ENCODE measurements at regions not wholly inside any gene's neighbourhood (a gene's known extent, or its start where the extent isn't known, plus 50 kb on each side); places are given as distances from the start of the nearest gene placed in this dataset.
A peak's percentile ranks its signal among the peaks of the same experiment; 100 is the strongest.

DNA sequence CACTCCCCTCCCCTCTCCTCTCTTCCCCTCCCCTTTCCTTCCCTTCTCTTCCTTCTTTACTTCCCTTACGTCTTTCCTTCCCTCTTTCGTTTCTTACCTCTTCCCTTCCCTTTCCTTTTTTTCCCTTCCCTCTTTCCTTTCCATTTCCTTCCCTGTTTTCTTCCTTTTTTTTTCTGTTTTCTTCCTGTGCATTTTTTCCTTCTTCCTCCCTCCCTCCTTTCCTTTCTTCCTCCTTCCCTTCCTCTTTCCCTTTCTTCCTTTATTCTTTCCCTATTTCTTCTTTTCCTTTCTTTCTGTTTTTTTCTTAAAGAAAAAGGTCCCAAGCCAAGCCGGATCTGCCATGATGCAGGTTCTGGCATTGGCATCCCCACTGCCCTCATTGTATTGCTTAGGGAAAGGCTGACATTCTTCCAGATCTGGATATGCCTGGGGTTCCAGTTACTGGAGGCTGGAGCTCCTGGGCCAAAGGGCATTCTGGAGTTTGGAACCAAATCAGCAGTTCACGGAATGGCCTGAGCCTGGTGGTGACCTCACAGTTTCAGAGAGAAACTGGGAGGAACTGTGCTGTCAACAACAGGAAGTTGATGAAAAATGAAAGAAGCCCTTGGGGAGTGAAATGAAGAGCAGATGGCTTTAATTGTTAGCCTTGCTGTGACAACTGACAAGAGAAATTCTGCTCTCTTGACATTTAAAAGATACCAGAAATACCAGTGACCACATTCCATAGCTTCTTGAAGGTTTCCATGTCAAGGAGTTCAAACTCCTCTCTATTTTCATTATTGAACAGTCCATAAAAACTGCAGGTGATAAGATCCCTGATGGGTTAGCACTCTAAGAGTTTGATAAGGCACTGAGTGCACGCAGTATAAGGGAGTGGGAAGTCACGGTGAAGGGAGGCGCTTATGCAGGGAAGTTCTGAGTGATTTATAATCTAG is 622.1 kb downstream of the SPRY1 start:
- no peak for DNase-seq

DNA sequence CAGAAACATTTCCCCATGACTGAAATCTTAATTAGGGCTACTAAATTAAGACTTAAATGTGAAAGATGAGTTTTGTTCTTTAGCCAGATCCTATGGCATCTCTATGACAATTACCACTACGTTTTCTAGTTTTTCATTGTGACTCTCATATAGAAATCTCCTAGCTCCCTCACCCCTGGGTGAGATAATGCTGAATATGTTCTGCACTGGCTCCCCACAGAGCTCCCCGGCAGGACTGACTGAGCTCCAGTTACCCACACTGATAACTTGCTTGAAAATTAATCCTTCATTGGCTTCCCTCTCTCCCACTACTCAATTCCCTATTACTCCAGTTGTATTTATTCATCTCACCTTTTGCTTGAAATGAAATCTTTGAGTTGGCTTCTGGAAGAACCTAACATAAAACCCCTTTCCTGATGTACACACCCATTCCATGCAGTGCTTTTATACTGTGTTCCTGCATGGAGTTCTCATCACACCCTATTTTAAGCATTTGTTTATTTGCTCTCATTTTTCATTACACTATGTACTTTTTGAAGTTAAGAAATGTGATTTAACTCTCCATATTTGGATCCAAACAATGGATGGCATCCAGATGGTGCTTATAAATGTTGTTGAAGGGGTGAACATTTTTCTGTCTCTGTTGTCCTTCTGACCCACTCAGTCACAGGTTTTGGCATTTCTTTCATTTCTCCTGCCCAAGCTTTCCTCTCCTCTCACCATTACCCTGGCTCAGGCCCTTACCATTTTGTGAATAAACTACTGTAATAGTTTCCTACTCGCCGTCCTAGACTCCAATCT is 623.4 kb downstream of the SPRY1 start:
- no peak for DNase-seq

DNA sequence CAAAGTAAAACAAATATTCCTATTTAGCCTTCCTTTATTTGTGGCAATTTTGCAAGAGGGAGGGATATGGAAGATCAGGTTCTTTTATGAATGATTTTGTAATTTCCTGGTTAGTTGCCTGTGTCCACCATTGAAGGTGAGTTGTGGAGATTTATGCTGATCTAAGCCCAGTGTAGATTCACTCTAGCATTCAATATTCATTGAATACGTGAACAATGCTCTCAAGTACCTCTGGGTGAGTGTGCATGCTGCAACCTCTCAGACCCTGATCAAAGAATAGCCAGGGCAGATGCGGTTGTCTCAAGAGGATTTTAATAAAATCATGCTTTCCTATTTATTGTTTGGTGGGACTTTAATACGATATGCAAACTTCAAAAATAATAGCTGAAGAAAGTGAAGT is 628.4 kb downstream of the SPRY1 start:
- DNase-seq: no peak

DNA sequence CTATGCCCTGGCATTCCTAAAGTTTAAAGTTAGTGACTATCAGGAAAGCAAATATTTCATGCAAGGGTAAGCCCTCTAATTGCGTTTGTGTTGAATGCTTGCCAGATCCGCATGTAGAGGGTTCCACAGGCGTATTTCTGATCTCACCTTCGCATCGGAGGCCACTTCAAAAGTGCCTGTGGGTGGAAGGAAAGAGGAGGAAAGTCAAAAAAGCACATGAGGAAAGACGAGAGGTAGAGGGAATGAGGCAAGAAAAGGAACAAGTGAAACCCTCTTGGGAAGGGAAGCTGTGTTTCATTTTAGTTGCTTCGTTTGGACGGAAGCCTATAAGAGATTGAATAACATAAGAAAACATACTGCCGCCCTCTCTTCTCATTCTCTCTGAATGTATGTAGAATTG is 628.8 kb downstream of the SPRY1 start:
- no peak for DNase-seq

DNA sequence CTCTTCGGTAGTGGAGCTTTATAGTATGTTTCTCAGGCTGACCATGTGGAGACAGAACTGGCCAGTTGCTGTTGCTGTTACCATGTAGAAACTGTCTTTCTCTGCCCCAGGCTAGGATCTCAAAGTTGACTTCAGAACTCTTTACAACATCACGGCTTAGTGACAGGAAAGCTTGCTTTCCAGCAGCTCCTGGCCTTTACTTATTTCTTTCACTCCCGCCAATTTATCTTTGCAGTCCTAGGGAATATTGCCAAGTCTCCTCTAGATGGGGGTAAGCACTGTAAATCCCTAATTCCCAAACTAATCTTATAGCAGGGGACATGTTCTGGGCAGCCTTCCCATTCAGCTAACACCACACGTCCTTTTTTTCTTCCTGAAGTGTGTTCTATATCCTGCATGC is 631.6 kb downstream of the SPRY1 start:
- DNase-seq: peak; percentile 33

DNA sequence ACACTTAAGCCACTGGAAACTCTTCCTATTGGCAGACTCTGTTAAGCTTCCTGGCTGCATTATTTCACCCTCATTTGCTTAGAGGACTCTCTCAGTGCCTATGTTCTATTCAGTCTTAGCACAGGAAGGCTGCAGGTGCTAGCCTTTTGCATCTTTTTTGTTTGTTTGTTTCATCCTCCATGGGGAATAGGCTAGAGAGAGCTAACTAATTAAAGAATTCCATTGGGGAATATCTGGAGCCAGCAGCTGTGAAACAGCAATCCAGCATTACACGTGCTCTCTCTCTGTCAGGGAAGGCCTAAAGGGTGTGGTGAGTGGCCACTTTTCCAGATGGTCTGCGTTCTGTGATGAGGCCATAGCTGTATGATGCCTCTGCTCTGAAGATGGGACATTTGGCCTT is 633.6 kb downstream of the SPRY1 start:
- peak; percentile 6 for DNase-seq

DNA sequence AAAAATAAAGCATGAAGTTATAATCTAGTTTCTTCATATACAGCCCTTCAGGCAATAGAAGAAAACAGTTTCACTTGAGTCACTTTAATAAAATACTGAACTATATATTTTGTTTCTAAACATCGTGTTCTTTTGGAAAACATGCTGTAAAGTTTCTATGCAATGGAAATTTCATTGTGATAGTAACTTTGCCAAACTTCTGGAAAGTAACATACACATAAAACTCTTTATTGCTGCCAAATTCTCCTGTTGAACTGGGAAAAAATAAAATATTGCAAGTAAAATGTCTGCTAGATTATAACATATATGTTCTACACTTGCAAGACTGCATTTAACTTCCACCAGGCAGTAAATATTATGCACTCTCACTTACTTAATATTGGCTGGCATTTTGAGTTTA is 635.4 kb downstream of the SPRY1 start:
- no peak for DNase-seq

DNA sequence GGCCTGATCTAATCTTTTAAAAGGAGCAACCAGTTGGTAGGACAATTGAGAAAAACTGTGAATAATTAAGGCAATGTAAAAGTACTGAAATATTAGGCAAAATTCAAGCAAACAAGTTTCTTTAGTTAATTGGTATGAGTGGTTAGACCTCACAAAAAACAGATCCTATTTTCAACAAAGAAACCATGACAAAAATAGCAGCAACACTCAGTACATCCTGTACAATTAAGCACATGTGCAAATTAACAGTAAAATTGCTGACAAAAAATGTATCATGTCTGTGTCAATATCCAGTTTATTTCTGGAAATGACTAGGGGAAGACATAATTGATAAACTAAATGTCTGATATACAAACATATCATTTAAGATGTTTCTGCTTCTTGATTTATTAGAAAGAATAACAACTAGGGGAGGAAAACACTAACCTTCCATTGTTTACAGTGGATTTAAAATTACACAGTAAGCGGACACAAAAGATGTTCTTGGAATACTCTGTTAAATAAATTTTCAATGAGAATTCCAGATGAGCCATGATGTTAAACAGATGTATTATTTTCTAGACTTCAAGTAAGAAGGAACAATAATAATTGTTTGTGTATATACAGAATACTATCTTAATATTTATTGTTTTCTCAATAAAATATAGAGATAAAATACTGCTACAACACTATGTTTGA is 638.9 kb downstream of the SPRY1 start:
- no peak for DNase-seq

DNA sequence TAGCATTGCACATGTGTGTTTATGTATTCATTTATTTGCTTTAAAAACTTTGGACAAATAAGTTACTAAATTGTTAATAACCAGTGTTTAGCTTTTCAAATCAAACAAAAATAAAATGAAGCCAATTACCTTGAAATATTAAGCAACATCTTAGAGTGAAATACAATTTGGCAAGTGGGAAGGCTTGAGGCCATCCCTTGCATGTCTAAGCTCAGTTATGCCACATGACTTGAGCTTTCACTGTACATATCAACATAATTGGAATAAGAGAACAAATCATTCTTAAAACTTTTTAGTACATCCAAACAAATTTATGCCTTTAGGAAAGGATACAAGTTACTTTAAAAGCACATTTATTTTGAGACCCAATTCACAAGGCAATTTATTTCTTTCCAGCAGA is 640.6 kb downstream of the SPRY1 start:
- DNase-seq: no peak

DNA sequence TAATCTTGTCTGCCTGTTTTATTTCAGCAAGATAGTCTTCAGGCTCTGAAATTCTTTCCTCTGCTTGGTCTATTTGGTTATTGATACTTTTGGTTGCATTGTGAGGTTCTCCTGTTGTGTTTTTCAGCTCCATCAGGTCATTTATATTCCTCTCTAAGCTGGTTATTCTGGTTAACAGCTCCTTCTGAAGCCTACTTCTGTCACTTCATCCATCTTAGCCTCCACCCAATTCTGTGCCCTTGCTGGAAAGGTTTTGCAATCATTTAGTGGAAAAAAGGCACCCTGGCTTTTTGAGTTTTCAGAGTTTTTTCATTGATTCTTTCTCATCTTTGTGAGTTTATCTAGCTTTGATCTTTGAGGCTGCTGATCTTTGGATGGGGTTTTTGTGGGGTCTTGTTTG is 647.7 kb downstream of the SPRY1 start:
- no peak for DNase-seq

DNA sequence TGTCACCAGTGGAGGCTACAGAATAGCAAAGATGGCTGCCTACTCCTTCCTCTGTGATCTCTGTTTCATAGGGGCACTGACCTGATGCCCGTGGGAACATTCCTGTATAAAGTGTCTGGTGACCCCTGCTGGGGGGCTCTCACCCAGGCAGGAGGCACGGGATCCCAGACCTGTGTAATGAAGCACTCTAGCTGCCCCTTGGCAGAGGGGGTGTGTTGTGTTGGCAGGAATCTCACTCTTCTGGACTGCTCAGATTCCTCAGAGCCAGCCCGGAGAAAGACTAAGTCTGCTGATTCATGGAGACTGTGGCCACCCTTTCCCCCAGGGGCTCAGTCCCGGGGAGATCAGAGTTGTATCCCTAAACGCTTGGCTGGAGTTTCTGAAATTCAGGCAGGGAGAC is 648.3 kb downstream of the SPRY1 start:
- DNase-seq: peak; percentile 14

DNA sequence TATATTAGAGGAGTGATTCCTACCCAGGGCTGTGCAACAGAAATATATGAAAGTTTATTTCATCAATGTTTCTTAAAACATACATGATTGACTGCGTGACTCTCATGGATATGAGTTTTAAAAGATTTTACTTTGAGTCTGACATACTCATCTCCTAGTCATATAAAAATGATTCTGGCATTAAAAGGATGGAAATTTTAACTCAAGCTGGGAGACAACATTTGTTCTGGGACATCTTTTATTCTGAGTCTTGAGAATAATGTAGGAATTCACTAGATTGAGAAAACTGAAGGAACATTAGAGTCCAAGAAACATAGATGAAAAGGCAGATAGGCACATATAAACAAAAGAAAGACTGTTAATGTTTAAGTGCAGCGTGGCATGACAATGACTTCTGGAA is 649.6 kb downstream of the SPRY1 start:
- no peak for DNase-seq

DNA sequence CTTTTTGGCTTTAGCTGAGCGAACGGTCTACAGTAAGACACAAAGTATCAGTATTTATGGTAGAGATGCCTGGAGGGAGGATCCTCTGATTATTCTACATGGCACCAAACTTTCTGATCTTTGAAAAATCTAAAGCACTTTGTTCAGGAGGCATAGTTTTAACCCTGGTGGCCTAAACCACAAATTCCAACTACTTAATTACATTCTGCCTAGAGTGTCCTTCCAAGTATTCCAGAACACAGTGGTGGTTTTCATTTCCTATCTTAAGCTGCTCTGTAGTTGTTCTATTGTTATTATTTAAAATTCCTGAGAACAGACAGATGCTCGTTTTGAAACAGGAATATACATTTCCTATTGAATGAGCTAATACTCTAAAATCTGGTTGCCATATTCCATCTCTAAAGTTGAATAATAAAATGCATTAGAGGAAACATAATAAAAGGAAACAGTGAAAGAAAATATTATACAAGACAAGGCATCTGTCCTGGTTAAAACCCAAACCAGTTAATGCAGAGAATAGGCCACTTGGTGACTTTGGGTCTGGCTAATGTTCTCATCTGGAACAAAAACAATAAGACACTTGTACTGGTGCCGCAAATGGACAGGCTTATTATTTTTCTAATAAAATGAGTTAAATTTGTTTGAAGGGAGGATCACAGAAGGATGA is 657.4 kb downstream of the SPRY1 start:
- DNase-seq: no peak

DNA sequence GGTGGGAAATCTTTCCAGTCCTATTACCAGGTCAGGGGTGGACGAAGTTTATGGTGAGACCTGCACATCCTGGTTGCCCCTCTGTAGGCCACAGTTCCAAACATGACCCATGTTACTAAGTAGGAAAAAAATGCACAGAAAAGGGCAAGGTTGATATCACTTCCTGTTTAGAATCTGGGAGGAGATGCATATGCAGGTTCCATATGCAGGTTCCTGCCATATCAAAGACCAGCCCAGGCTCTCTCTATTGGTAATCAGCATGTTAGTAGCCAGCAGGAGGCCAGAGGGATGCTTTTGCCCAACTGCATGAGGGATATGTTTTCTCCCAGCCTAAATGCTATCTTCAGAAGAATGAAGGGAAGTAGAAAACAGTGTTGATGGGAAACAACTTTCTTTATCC is 657.2 kb downstream of the ANKRD50 start:
- no peak for DNase-seq

DNA sequence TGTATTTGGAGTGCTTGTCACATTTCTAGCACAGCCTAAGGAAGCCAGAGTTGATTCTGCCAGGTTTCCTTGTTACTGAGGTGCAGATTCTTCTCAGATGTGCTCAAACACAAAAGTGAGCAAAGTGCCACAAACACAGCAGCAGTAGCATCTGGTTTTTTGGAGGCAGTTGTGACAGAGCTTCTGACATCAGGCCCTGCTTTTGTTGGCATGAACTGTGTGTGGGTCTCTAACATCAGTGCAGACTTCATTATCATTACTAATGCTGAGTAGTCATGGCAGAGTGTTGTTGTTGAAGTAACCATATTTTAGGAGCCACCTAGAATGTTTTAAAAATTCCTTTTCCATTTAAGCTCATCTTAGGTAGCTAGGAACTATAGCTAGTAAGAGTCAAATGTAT is 656.6 kb downstream of the ANKRD50 start:
- DNase-seq: no peak

DNA sequence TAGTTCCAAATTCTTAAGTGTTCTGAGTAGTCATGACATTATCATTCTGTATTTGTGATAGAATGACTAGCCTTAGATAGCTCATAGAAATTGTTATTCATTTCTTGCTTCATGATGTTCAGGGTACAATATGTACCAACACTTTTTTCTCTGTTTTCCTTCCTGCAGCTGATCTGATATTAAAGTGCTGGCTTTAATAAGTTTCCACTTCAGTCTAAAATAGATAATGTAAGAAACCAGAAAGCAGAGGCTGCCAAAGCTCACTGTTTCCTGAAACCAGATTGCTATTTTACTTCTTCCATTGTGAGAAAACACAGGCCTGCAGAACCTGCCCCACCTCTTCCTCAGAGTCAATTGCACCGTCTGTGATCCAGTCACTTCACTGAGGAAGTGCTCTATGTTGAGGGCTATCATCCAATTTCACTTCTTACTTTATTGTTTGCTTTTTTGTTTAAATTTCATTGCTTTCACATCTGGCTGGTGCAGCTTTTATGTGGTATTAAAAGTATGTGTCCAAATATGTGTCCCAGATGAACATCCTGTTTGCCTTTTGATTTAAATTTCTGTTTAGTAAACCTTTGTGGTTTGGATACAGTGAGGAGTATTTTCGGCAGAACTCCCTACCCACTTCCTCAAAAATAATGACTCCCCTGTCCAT is 652.1 kb downstream of the ANKRD50 start:
- no peak for DNase-seq

DNA sequence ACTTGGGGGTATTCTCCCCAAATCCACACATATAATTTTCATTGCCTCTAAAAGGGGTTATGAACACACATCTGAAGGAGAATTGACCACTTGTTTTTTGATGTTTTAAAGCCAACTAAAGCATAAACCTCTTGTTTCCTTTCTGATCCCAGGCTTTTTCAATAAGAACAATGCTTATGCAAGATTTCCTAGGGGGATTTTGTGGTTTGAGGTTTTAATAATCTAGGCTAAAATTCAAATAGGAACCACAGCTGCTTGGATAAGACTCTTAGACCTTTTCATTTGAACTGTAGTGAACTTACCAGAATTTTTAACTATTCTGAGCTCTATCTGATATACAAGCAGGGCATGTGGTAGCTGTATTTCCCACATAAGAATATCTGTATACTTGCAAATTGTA is 651.1 kb downstream of the ANKRD50 start:
- DNase-seq: no peak

DNA sequence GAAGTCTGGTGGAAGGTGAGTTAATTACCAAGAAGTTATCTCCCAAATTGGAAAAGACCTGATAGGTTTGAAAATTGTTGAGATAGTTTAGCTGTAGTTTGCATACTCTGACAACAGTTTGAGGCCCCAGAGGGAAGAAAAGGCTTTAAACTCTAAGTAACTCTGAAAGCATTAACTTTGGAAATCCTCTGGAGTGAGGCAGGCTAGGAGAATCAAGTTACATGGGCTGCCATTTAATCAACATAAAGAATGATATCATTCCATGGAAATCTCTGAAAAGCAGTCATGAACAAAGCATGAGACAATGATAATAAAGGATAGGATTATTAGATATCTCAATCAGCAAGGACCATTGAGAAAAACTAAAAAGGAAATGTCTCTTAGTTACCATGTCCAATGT is 647.1 kb downstream of the ANKRD50 start:
- no peak for DNase-seq

DNA sequence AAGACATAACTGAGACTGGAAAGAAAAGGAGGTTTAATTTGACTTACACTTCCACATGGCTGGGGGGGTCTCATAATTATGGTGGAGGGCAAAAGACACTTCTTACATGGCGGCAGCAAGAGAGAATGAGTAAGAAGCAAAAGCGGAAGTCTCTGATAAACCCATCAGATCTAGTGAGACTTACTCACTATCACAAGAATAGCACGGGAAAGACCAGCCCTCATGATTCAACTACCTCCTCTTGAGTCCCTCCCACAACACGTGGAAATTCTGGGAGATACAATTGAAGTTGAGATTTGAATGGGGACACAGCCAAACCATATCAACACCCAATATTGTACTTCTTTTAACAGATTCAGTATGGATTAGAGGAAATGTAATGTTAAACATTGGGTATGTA is 646.6 kb downstream of the ANKRD50 start:
- no peak for DNase-seq

DNA sequence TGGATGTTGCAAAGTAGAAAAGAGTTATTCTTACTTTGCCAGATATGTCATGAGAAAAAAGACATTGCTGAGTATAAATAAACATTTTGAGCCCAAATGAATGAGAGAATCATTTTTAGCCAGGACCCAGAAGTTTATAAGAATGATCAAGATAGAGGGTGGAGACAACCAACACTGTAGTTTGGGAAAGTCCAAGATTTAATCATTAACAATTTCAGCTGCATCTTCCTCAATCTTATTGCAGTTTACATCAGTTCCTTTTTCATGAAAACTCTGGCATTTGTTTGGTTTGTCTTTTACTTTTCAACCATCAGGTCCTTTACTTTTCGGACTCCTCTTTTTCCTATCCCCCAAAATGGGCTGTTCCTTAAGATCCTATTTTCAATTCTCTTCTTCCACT is 645.9 kb downstream of the ANKRD50 start:
- DNase-seq: no peak

DNA sequence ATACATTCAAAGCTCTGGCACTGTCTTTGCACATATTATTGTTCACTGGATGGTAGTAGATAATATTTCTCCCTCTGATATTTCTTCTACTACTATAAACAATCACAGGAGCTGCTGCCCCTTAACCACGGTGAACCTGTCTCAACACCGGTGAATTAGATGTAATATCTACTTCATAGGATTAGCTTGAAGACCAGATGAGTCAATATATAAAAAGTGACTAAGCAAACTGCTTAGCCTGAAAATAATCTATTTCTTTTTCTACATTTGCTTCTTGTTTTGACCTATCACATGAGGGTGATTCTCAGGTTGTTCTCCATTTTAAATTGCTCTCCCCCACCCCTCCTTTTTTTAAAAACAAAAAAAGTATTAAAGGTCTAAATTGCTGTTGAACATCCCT is 645.5 kb downstream of the ANKRD50 start:
- no peak for DNase-seq

DNA sequence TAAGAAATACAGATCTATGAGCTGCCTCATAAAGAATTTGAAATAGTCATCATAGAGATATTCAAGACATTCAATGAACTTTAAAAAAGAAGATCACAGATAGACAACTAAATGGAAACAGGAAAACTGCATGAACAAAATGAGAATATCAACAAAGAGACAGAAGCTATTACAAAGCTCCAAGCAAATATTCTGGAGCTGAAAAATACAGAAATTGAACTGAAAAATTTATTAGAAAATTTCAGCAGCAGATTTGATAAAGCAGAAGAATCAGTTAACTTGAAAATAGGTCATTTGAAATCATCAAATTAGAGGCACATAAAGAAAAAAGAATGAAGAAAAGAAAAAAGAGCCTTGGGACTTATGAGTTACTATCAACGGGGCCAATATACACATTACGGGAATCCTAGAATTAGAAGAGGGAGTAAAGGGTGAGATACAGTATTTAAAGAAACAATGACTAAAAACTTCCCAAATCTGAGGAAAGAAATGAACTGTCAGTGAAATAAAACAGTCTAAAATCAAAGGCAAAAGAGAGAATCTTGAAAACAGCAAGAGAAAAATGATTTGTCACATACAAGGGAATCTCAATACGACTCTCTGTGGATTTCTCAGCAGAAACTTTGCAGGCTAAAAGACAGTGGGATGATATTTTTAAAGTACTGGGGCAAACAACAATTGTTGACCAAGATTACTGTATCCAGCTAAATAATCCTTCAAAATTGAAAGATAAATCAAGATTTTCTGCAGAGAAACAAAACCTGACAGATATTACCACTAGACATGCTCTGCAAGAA is 641.6 kb downstream of the ANKRD50 start:
- no peak for DNase-seq
